Fibroblast of villous mesenchyme (primary cell): ENCODE measurements at regions not wholly inside any gene's neighbourhood (a gene's known extent, or its start where the extent isn't known, plus 50 kb on each side); places are given as distances from the start of the nearest gene placed in this dataset.
"Not testable (repeated sequence)": the region's sequence is repeated elsewhere in the genome, so short reads cannot be mapped to it uniquely, and the experiment has no call there.

Source experiments
- DNase-seq: peaks from one replicate; pipeline ENCODE4 v3.0.0-alpha.2; 2010; ENCODE audit warnings: low read depth
- H3K4me3 ChIP-seq: 2 replicates; pipeline ENCODE4 v1.5.1; 2011; ENCODE audit warnings: low read depth, mild to moderate bottlenecking, low read length
- TF ChIP-seq, protein P1 (sequence below): IDR thresholded peaks from 2 replicates; pipeline ENCODE4 v1.5.1; 2012; ENCODE audit warnings: low read depth, mild to moderate bottlenecking, low read length; ENCODE audit not compliant: insufficient read depth

DNA sequence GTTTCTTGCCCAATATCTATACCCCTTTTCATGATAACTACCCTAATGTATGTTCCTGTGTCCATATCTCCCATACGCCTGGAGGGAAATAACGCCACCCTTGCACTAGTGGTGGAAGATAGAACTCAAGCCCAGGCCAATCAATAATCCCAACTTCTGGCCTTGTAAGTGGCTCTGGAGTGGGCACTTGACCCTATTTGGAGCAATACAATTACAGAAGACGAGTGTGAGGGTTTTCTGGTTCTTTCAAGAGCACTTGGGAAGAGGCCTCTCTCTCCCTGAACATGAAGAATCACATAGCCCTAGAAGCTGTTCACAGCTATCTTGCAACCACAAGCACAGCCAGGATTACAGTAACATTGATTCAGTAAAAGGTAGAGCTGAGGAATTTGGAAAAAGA is 217.9 kb downstream of the RAB11FIP4 start:
- DNase-seq, result no peak
- TF ChIP-seq, protein P1, sequence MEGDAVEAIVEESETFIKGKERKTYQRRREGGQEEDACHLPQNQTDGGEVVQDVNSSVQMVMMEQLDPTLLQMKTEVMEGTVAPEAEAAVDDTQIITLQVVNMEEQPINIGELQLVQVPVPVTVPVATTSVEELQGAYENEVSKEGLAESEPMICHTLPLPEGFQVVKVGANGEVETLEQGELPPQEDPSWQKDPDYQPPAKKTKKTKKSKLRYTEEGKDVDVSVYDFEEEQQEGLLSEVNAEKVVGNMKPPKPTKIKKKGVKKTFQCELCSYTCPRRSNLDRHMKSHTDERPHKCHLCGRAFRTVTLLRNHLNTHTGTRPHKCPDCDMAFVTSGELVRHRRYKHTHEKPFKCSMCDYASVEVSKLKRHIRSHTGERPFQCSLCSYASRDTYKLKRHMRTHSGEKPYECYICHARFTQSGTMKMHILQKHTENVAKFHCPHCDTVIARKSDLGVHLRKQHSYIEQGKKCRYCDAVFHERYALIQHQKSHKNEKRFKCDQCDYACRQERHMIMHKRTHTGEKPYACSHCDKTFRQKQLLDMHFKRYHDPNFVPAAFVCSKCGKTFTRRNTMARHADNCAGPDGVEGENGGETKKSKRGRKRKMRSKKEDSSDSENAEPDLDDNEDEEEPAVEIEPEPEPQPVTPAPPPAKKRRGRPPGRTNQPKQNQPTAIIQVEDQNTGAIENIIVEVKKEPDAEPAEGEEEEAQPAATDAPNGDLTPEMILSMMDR, result no peak
- no peak overlapping the region for H3K4me3 ChIP-seq

- TF ChIP-seq, protein P1, result no peak
- DNase-seq, result no peak
- H3K4me3 ChIP-seq, result no peak overlapping the region
Measured at GRCh38 chr17:31608659-31609254, 217.3 kb downstream of the RAB11FIP4 start.

GRCh38 chr17:31605761-31606160 is 214.3 kb downstream of the RAB11FIP4 start:
- TF ChIP-seq, protein P1, result no peak
- no peak for DNase-seq

DNA sequence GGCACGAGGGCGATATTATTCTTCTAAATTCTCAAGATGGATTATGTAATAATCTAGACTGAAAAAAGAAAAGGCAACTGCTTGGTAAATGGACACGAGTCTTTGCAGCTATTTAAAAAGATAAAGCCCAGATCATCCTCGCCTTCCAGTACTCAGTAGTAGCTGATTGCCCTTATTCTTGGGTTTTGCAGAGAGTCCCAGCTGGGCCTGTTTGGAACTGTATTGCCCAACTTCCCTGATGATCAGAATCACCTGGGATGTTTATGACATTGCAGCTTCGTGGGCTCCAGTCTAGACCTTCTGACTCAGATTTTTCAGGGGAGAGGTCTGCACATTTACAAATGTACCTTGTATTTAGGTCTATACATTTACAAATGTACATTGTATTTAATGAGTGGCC is 213.5 kb downstream of the RAB11FIP4 start:
- TF ChIP-seq, protein P1, result no peak
- H3K4me3 ChIP-seq, result no peak overlapping the region
- DNase-seq, result peak; percentile 26

More at GRCh38 chr17:31605761-31606160, 214.3 kb downstream of the RAB11FIP4 start:
- no peak overlapping the region for H3K4me3 ChIP-seq

- not testable (repeated sequence) for H3K4me3 ChIP-seq, DNase-seq
Measured at GRCh38 chr17:31600144-31600543, 208.7 kb downstream of the RAB11FIP4 start.

- TF ChIP-seq, protein P1, result no peak
- DNase-seq, result no peak
- H3K4me3 ChIP-seq, result no peak overlapping the region
Measured at GRCh38 chr17:31598921-31599571, 207.6 kb downstream of the RAB11FIP4 start.

DNA sequence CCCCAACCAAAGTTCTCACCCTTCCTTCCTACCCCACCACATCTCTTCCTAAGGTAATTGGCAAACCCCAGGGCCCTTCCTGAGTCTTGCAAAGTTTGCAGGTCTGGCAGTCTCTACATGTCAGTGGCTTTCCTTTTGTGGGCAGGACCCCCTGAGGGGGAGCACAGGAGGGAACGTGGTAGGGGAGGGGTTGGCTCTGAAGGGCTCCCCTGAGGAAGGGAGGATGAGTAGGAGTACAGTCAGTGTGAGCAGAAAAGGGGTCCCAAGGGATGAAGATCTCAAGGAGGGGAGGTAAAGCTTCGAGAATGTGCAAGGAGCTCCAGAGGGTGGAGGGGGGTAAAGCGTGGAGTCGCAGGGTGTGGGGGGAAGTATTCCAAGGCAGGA is 206.9 kb downstream of the RAB11FIP4 start:
- no peak overlapping the region for H3K4me3 ChIP-seq
- no peak for DNase-seq
- TF ChIP-seq, protein P1, result no peak
